ENCODE measurements at regions not wholly inside any gene's neighbourhood (a gene's known extent, or its start where the extent isn't known, plus 50 kb on each side); places are given as distances from the start of the nearest gene placed in this dataset.
"Not testable (repeated sequence)": the region's sequence is repeated elsewhere in the genome, so short reads cannot be mapped to it uniquely, and the experiment has no call there.

- H3K4me3 ChIP-seq (ENCODE audit: insufficient read depth in 1 of 2, low read depth in 1 of 2, low read length in 2 of 2); H3K79me1 ChIP-seq (replicated peaks; ENCODE audit: low read length, poor library complexity, severe bottlenecking); H4K91ac ChIP-seq (ENCODE audit: low read length); H3K4ac ChIP-seq (ENCODE audit: low read depth in 1 of 2, low read length in 2 of 2); H3K9me3 ChIP-seq (ENCODE audit: control insufficient read depth, low read length); H2BK120ac ChIP-seq (ENCODE audit: low read depth, low read length); H2BK5ac ChIP-seq (ENCODE audit: low read depth, low read length, poor library complexity, severe bottlenecking); H3K4me1 ChIP-seq (ENCODE audit: control insufficient read depth, insufficient read depth, low read depth, low read length); DNase-seq; H2AFZ ChIP-seq (ENCODE audit: low read depth, low read length); H3K18ac ChIP-seq (ENCODE audit: low read depth in 1 of 2, low read length in 2 of 2); H3K27ac ChIP-seq (ENCODE audit: low read length, poor library complexity, severe bottlenecking); H2AK5ac ChIP-seq (ENCODE audit: low read length, severe bottlenecking); H3K14ac ChIP-seq (ENCODE audit: low read length in 2 of 2); H3K23ac ChIP-seq (ENCODE audit: low read length in 2 of 2); H3K4me2 ChIP-seq (ENCODE audit: low read length, poor library complexity, severe bottlenecking); H4K8ac ChIP-seq (ENCODE audit: low read length); H2BK15ac ChIP-seq (ENCODE audit: low read depth, poor library complexity, severe bottlenecking); H3K36me3 ChIP-seq (ENCODE audit: control insufficient read depth in 1 of 2, insufficient read depth in 2 of 2, low read depth in 1 of 2, low read length in 2 of 2); H3K9ac ChIP-seq (ENCODE audit: low read length); H2BK12ac ChIP-seq (ENCODE audit: low read length in 2 of 2); H3K27me3 ChIP-seq (ENCODE audit: control insufficient read depth in 1 of 2, insufficient read depth in 1 of 2, low read length in 2 of 2): not testable (repeated sequence)
- WGBS = no CpG with 5 or more reads among the region's 3 CpGs
Observed at GRCh38 chr1:56014-56531, 395.4 kb downstream of the OR4F29 start.

- no CpG with 5 or more reads among the region's 1 CpG for WGBS
- not testable (repeated sequence) for H3K27ac ChIP-seq (ENCODE audit: low read length, poor library complexity, severe bottlenecking)
Observed at GRCh38 chr1:53182-53581, 398.3 kb downstream of the OR4F29 start.

GRCh38 chr1:41965-42466, 409.5 kb downstream of the OR4F29 start:
- not testable (repeated sequence) for H4K91ac ChIP-seq (ENCODE audit: low read length); H2BK5ac ChIP-seq (ENCODE audit: low read depth, low read length, poor library complexity, severe bottlenecking); H4K8ac ChIP-seq (ENCODE audit: low read length); H3K9me3 ChIP-seq (ENCODE audit: control insufficient read depth, low read length); H2BK12ac ChIP-seq (ENCODE audit: low read length in 2 of 2); H3K79me1 ChIP-seq (replicated peaks; ENCODE audit: low read length, poor library complexity, severe bottlenecking); H3K4me3 ChIP-seq (ENCODE audit: insufficient read depth in 1 of 2, low read depth in 1 of 2, low read length in 2 of 2); H3K27me3 ChIP-seq (ENCODE audit: control insufficient read depth in 1 of 2, insufficient read depth in 1 of 2, low read length in 2 of 2); H2BK15ac ChIP-seq (ENCODE audit: low read depth, poor library complexity, severe bottlenecking); H3K4ac ChIP-seq (ENCODE audit: low read depth in 1 of 2, low read length in 2 of 2); H3K18ac ChIP-seq (ENCODE audit: low read depth in 1 of 2, low read length in 2 of 2); H2BK120ac ChIP-seq (ENCODE audit: low read depth, low read length); H3K9ac ChIP-seq (ENCODE audit: low read length); H3K23ac ChIP-seq (ENCODE audit: low read length in 2 of 2); H2AFZ ChIP-seq (ENCODE audit: low read depth, low read length); DNase-seq; H2AK5ac ChIP-seq (ENCODE audit: low read length, severe bottlenecking); H3K4me1 ChIP-seq (ENCODE audit: control insufficient read depth, insufficient read depth, low read depth, low read length); H3K4me2 ChIP-seq (ENCODE audit: low read length, poor library complexity, severe bottlenecking); H3K36me3 ChIP-seq (ENCODE audit: control insufficient read depth in 1 of 2, insufficient read depth in 2 of 2, low read depth in 1 of 2, low read length in 2 of 2); H3K27ac ChIP-seq (ENCODE audit: low read length, poor library complexity, severe bottlenecking); H3K14ac ChIP-seq (ENCODE audit: low read length in 2 of 2)
- no CpG with 5 or more reads among the region's 2 CpGs for WGBS

More at GRCh38 chr1:53182-53581, 398.3 kb downstream of the OR4F29 start:
- H2BK120ac ChIP-seq (ENCODE audit: low read depth, low read length); H2AFZ ChIP-seq (ENCODE audit: low read depth, low read length); H3K18ac ChIP-seq (ENCODE audit: low read depth in 1 of 2, low read length in 2 of 2); H3K9me3 ChIP-seq (ENCODE audit: control insufficient read depth, low read length); H4K91ac ChIP-seq (ENCODE audit: low read length); H2AK5ac ChIP-seq (ENCODE audit: low read length, severe bottlenecking); H3K4ac ChIP-seq (ENCODE audit: low read depth in 1 of 2, low read length in 2 of 2); H2BK15ac ChIP-seq (ENCODE audit: low read depth, poor library complexity, severe bottlenecking); H2BK5ac ChIP-seq (ENCODE audit: low read depth, low read length, poor library complexity, severe bottlenecking); H3K4me2 ChIP-seq (ENCODE audit: low read length, poor library complexity, severe bottlenecking); H3K23ac ChIP-seq (ENCODE audit: low read length in 2 of 2); DNase-seq; H3K27me3 ChIP-seq (ENCODE audit: control insufficient read depth in 1 of 2, insufficient read depth in 1 of 2, low read length in 2 of 2); H3K4me1 ChIP-seq (ENCODE audit: control insufficient read depth, insufficient read depth, low read depth, low read length); H3K79me1 ChIP-seq (replicated peaks; ENCODE audit: low read length, poor library complexity, severe bottlenecking); H4K8ac ChIP-seq (ENCODE audit: low read length); H3K4me3 ChIP-seq (ENCODE audit: insufficient read depth in 1 of 2, low read depth in 1 of 2, low read length in 2 of 2); H3K36me3 ChIP-seq (ENCODE audit: control insufficient read depth in 1 of 2, insufficient read depth in 2 of 2, low read depth in 1 of 2, low read length in 2 of 2); H2BK12ac ChIP-seq (ENCODE audit: low read length in 2 of 2); H3K14ac ChIP-seq (ENCODE audit: low read length in 2 of 2); H3K9ac ChIP-seq (ENCODE audit: low read length): not testable (repeated sequence)

GRCh38 chr1:41197-41596, 410.3 kb downstream of the OR4F29 start:
- not testable (repeated sequence) for H3K9me3 ChIP-seq (ENCODE audit: control insufficient read depth, low read length); H2BK120ac ChIP-seq (ENCODE audit: low read depth, low read length); H3K4me2 ChIP-seq (ENCODE audit: low read length, poor library complexity, severe bottlenecking); H3K4me1 ChIP-seq (ENCODE audit: control insufficient read depth, insufficient read depth, low read depth, low read length); H3K9ac ChIP-seq (ENCODE audit: low read length); H2BK5ac ChIP-seq (ENCODE audit: low read depth, low read length, poor library complexity, severe bottlenecking); H3K36me3 ChIP-seq (ENCODE audit: control insufficient read depth in 1 of 2, insufficient read depth in 2 of 2, low read depth in 1 of 2, low read length in 2 of 2); H2BK15ac ChIP-seq (ENCODE audit: low read depth, poor library complexity, severe bottlenecking); H2AFZ ChIP-seq (ENCODE audit: low read depth, low read length); H3K14ac ChIP-seq (ENCODE audit: low read length in 2 of 2); H3K23ac ChIP-seq (ENCODE audit: low read length in 2 of 2); H3K4ac ChIP-seq (ENCODE audit: low read depth in 1 of 2, low read length in 2 of 2); H2AK5ac ChIP-seq (ENCODE audit: low read length, severe bottlenecking); H4K8ac ChIP-seq (ENCODE audit: low read length); DNase-seq; H3K27me3 ChIP-seq (ENCODE audit: control insufficient read depth in 1 of 2, insufficient read depth in 1 of 2, low read length in 2 of 2); H3K27ac ChIP-seq (ENCODE audit: low read length, poor library complexity, severe bottlenecking); H2BK12ac ChIP-seq (ENCODE audit: low read length in 2 of 2); H3K4me3 ChIP-seq (ENCODE audit: insufficient read depth in 1 of 2, low read depth in 1 of 2, low read length in 2 of 2); H3K18ac ChIP-seq (ENCODE audit: low read depth in 1 of 2, low read length in 2 of 2); H4K91ac ChIP-seq (ENCODE audit: low read length); H3K79me1 ChIP-seq (replicated peaks; ENCODE audit: low read length, poor library complexity, severe bottlenecking)

Data from mesenchymal stem cell (in vitro differentiated cells and primary cell).